PC-3 (cell line): ENCODE measurements at regions not wholly inside any gene's neighbourhood (a gene's known extent, or its start where the extent isn't known, plus 50 kb on each side); places are given as distances from the start of the nearest gene placed in this dataset.

Experiments used
- ATAC-seq: fragments of 200-7000 bp; cut with Tn5 transposase; 2 replicates; pipeline ENCODE4 v1.9.1; 2020; ENCODE audit warnings: mild to moderate bottlenecking, moderate library complexity
- BruUV-seq: library from RNA; stranded (reverse); fragments of 400-500 nt; replicated peaks from 2 replicates; lab custom pipeline; 2021; lab: Mats Ljungman, UMichigan
- CTCF ChIA-PET: fragments of 300-600 bp; sonication (Branson Sonifier 250); formaldehyde crosslinking; loops from one replicate; lab custom pipeline; 2022; ENCODE audit warnings: antibody characterized with exemption; lab: Charles Lee
- POLR2A ChIA-PET: fragments of 300-600 bp; sonication (Branson Sonifier 250); formaldehyde crosslinking; loops from one replicate; lab custom pipeline; 2022; ENCODE audit warnings: antibody characterized with exemption; ENCODE audit not compliant: unreplicated experiment; lab: Charles Lee
- DNase-seq: peaks from one replicate; pipeline ENCODE4 v3.0.0-alpha.2; 2015
- H2AFZ ChIP-seq: fragments of 300-600 bp; sonication (generic); 2 replicates; pipeline ENCODE4 v1.6.0; 2016; ENCODE audit warnings: antibody characterized with exemption, low read length
- H3F3A ChIP-seq: fragments of 300-600 bp; sonication (generic); one replicate; pipeline ENCODE4 v1.6.0; 2017; ENCODE audit warnings: antibody characterized with exemption, low read length, control low read depth, mild to moderate bottlenecking; ENCODE audit not compliant: unreplicated experiment
- H3K27ac ChIP-seq: fragments of 300-600 bp; sonication (generic); 2 replicates; pipeline ENCODE4 v1.5.1; 2016; ENCODE audit warnings: mild to moderate bottlenecking, low read length
- H3K27me3 ChIP-seq: fragments of 300-600 bp; sonication (generic); 2 replicates; pipeline ENCODE4 v1.6.1; 2016; ENCODE audit warnings: low read length, mixed read lengths
- H3K36me3 ChIP-seq: fragments of 300-600 bp; sonication (generic); 2 replicates; pipeline ENCODE4 v1.6.1; 2016; ENCODE audit warnings: low read depth, mixed run types, low read length, mixed read lengths
- H3K4me1 ChIP-seq: fragments of 300-600 bp; sonication (generic); 2 replicates; pipeline ENCODE4 v1.5.1; 2016; ENCODE audit warnings: low read length; ENCODE audit not compliant: insufficient read depth
- H3K4me2 ChIP-seq: fragments of 300-600 bp; sonication (generic); 2 replicates; pipeline ENCODE4 v1.6.0; 2016; ENCODE audit warnings: low read length
- H3K4me3 ChIP-seq: fragments of 300-600 bp; sonication (generic); 2 replicates; pipeline ENCODE4 v1.5.1; 2016; ENCODE audit warnings: mild to moderate bottlenecking, low read length, mixed read lengths
- H3K79me2 ChIP-seq: fragments of 300-600 bp; sonication (generic); 2 replicates; pipeline ENCODE4 v1.6.1; 2017; ENCODE audit warnings: low read length, mixed read lengths
- H3K9ac ChIP-seq: fragments of 300-600 bp; sonication (generic); 2 replicates; pipeline ENCODE4 v1.6.0; 2016; ENCODE audit warnings: mild to moderate bottlenecking, low read length
- H3K9me2 ChIP-seq: fragments of 300-600 bp; sonication (generic); replicated peaks from 2 replicates; pipeline ENCODE4 v1.6.1; 2016; ENCODE audit warnings: mixed run types, low read length, mixed read lengths
- H3K9me3 ChIP-seq: fragments of 300-600 bp; sonication (generic); 2 replicates; pipeline ENCODE4 v1.6.1; 2016; ENCODE audit warnings: low read length, mixed read lengths
- H4K20me1 ChIP-seq: fragments of 300-600 bp; sonication (generic); 2 replicates; pipeline ENCODE4 v1.6.1; 2016; ENCODE audit warnings: low read length, mixed read lengths
- CTCF ChIP-seq: fragments of 300-600 bp; sonication (generic); conservative IDR thresholded peaks from 2 replicates; pipeline ENCODE4 v1.5.1; 2017; ENCODE audit warnings: antibody characterized with exemption, low read depth, mild to moderate bottlenecking, low read length
- EZH2 ChIP-seq: fragments of 300-600 bp; sonication (generic); IDR thresholded peaks from one replicate; pipeline ENCODE4 v1.6.1; 2017; ENCODE audit warnings: antibody characterized with exemption, mild to moderate bottlenecking, low read length; ENCODE audit not compliant: unreplicated experiment
- EZH2phosphoT487 ChIP-seq: fragments of 300-600 bp; sonication (generic); IDR thresholded peaks from 2 replicates; pipeline ENCODE4 v1.6.1; 2018; ENCODE audit warnings: mild to moderate bottlenecking, antibody characterized with exemption, low read length, borderline replicate concordance
- intact Hi-C: fragments of 100-400 bp; cut with micrococcal nuclease; formaldehyde crosslinking; loops from 2 replicates; pipeline ENCODE4 v1.9.0; 2023

GRCh38 chr5:21236104-21236503 is 1248.1 kb upstream of the CDH18 start:
- no peaks in the 10 kb centered on the region for H3K27me3 ChIP-seq
- peaks cover 25% of the 10 kb centered on the region for H3K4me1 ChIP-seq
- intact Hi-C loops: loop anchor here (2.0 kb wide), 2 partner anchors 65 to 553 kb away; no protein-coding TSS in a partner anchor
- peak overlapping the region; percentile 3; the same call in 1 of the 2 replicates for H3K4me2 ChIP-seq
- ChIA-PET POLR2A (no interaction called here), CTCF (no interaction called here)
- H3K4me3 ChIP-seq: no peak overlapping the region
- DNase-seq (peak; percentile 71), ATAC-seq (peak; percentile 73)
- no peaks in the 10 kb centered on the region for H3K9me2 ChIP-seq
- no TSS peak for BruUV-seq
- H4K20me1 ChIP-seq: no peaks in the 10 kb centered on the region
- no peak overlapping the region for H3K9ac ChIP-seq
- TF ChIP-seq EZH2 (no peak), EZH2phosphoT487 (no peak), CTCF (no peak)
- H2AFZ ChIP-seq: no peak overlapping the region
- no peaks in the 10 kb centered on the region for H3K79me2 ChIP-seq
- peak overlapping the region; percentile 34 for H3K27ac ChIP-seq
- no peaks in the 10 kb centered on the region for H3K9me3 ChIP-seq
- no peaks in the 10 kb centered on the region for H3K36me3 ChIP-seq
- H3F3A ChIP-seq: no peaks in the 10 kb centered on the region

DNA sequence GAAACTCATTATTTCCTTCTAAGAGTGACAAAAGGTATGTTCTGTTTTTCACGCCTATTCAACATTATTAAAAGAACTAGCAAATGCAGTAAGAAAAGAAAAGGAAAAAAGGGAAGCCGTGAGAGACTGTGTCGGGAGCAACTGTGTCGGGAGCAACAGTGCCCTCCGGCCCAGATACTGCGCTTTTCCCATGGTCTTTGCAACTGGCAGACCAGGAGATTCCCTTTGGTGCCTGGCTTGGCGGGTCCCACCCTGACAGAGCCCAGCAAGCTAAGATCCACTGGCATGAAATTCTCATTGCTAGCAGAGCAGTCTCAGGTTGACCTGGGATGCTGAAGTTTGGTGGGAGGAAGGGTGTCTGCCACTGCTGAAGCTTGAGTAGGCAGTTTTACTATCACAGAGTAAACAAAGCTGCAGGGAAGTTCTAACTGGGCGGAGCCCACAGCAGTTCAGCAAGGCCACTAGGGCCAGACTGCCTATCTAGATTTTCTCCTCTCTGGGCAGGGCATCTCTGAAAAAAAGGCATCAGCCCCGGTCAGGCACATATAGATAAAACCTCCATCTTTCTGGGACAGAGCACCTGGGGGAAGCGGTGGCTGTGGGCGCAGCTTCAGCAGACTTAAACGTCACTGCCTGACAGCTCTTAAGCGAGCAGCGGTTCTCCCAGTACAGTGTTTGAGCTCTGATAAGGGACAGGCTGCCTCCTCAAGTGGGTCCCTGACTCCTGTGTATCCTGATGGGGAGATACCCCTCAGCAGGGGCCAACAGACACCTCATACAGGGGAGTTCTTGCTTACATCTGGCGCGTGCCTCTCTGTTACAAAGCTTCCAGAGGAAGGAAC is 1237.4 kb upstream of the CDH18 start:
- ATAC-seq (peak; percentile 100), DNase-seq (peak; percentile 73)
- no peaks in the 10 kb centered on the region for H3F3A ChIP-seq
- H3K4me2 ChIP-seq: peak overlapping the region; percentile 5; the same call in 1 of the 2 replicates
- no peak overlapping the region for H3K9ac ChIP-seq
- H2AFZ ChIP-seq: no peak overlapping the region
- no peaks in the 10 kb centered on the region for H4K20me1 ChIP-seq
- intact Hi-C loops: no loop called here
- H3K27me3 ChIP-seq: no peaks in the 10 kb centered on the region
- no TSS peak for BruUV-seq
- TF ChIP-seq EZH2 (no peak), CTCF (no peak), EZH2phosphoT487 (no peak)
- no peaks in the 10 kb centered on the region for H3K79me2 ChIP-seq
- ChIA-PET CTCF (no interaction called here), POLR2A (no interaction called here)
- H3K9me2 ChIP-seq: no peaks in the 10 kb centered on the region
- no peaks in the 10 kb centered on the region for H3K36me3 ChIP-seq
- H3K4me3 ChIP-seq: no peak overlapping the region
- peaks cover 11% of the 10 kb centered on the region for H3K4me1 ChIP-seq
- no peak overlapping the region for H3K27ac ChIP-seq
- H3K9me3 ChIP-seq: no peaks in the 10 kb centered on the region

- ATAC-seq (no peak), DNase-seq (no peak)
- no peaks in the 10 kb centered on the region for H3F3A ChIP-seq
- ChIA-PET POLR2A (no interaction called here), CTCF (no interaction called here)
- BruUV-seq: no TSS peak
- TF ChIP-seq EZH2 (no peak), CTCF (no peak), EZH2phosphoT487 (no peak)
- H2AFZ ChIP-seq: no peak overlapping the region
- peaks cover 23% of the 10 kb centered on the region for H3K4me1 ChIP-seq
- no peaks in the 10 kb centered on the region for H3K79me2 ChIP-seq
- H3K27me3 ChIP-seq: no peaks in the 10 kb centered on the region
- no peaks in the 10 kb centered on the region for H3K9me3 ChIP-seq
- H3K36me3 ChIP-seq: no peaks in the 10 kb centered on the region
- no peak overlapping the region for H3K27ac ChIP-seq
- H3K4me2 ChIP-seq: no peak overlapping the region
- H3K4me3 ChIP-seq: no peak overlapping the region
- no peaks in the 10 kb centered on the region for H4K20me1 ChIP-seq
- no peaks in the 10 kb centered on the region for H3K9me2 ChIP-seq
- H3K9ac ChIP-seq: no peak overlapping the region
- intact Hi-C loops: no loop called here
Observed at GRCh38 chr5:21221616-21222015, 1233.6 kb upstream of the CDH18 start.
